ENCODE measurements at regions not wholly inside any gene's neighbourhood (a gene's known extent, or its start where the extent isn't known, plus 50 kb on each side); places are given as distances from the start of the nearest gene placed in this dataset.
A peak's percentile ranks its signal among the peaks of the same experiment; 100 is the strongest.
"Not testable (repeated sequence)": the region's sequence is repeated elsewhere in the genome, so short reads cannot be mapped to it uniquely, and the experiment has no call there.

- DNase-seq (ENCODE audit: extremely low read depth, low read depth): no peak
- TF ChIP-seq, protein P1, sequence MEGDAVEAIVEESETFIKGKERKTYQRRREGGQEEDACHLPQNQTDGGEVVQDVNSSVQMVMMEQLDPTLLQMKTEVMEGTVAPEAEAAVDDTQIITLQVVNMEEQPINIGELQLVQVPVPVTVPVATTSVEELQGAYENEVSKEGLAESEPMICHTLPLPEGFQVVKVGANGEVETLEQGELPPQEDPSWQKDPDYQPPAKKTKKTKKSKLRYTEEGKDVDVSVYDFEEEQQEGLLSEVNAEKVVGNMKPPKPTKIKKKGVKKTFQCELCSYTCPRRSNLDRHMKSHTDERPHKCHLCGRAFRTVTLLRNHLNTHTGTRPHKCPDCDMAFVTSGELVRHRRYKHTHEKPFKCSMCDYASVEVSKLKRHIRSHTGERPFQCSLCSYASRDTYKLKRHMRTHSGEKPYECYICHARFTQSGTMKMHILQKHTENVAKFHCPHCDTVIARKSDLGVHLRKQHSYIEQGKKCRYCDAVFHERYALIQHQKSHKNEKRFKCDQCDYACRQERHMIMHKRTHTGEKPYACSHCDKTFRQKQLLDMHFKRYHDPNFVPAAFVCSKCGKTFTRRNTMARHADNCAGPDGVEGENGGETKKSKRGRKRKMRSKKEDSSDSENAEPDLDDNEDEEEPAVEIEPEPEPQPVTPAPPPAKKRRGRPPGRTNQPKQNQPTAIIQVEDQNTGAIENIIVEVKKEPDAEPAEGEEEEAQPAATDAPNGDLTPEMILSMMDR (IDR thresholded peaks at IDR 0.05; ENCODE audit: low read depth, low read length): no peak
These were observed 331.8 kb upstream of the RBMS1 start for GRCh38 chr2:160825433-160825832.

DNA sequence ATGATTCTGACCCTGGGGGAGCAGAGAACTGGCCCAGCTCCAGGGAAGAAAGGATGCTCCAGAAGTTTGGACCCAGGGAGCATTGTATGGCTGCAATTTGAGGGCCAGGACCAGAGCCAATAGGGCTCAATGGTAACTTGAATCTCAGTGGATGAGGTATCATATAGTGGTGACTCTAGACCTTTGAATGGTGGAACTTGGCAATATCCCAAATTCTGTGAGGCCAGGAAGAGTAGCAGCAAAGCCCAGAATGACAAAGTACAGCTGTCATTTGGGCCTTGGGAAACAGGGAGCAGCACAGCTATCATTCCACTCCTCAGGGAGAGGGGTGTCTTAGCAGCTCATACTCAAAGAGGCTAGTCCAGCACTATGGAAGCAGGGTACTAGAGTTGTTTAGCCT is 332.9 kb upstream of the RBMS1 start:
- TF ChIP-seq, protein P1 (IDR thresholded peaks at IDR 0.05; ENCODE audit: low read depth, low read length): no peak
- DNase-seq (ENCODE audit: extremely low read depth, low read depth): no peak

GRCh38 chr2:160828076-160828475 is 332.2 kb upstream of the TANK start:
- TF ChIP-seq, protein P1 (IDR thresholded peaks at IDR 0.05; ENCODE audit: low read depth, low read length): no peak
- no peak for DNase-seq (ENCODE audit: extremely low read depth, low read depth)

DNA sequence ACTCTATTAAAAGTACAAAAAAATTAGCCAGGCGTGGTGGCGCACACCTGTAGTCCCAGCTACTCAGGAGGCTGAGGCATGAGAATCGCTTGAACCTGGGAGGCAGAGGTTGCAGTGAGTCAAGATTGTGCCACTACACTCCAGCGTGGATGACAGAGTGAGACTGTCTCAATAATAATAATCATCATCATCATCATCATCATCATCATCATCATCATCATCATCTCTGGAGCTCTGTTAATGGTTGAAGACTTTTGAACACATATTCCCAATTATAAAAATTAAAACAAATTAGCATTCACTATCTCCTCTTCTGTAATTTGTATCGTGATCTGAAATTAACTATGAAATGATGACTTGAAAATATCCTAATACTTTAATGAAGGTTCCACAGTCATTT is 327.8 kb upstream of the TANK start:
- DNase-seq (ENCODE audit: extremely low read depth, low read depth): not testable (repeated sequence)

GRCh38 chr2:160835166-160835565 is 325.1 kb upstream of the TANK start:
- TF ChIP-seq, protein P1 (IDR thresholded peaks at IDR 0.05; ENCODE audit: low read depth, low read length): no peak
- DNase-seq (ENCODE audit: extremely low read depth, low read depth): no peak

GRCh38 chr2:160836755-160837154 is 323.5 kb upstream of the TANK start:
- TF ChIP-seq, protein P1 (IDR thresholded peaks at IDR 0.05; ENCODE audit: low read depth, low read length): no peak
- peak; percentile 83 for DNase-seq (ENCODE audit: extremely low read depth, low read depth)

DNA sequence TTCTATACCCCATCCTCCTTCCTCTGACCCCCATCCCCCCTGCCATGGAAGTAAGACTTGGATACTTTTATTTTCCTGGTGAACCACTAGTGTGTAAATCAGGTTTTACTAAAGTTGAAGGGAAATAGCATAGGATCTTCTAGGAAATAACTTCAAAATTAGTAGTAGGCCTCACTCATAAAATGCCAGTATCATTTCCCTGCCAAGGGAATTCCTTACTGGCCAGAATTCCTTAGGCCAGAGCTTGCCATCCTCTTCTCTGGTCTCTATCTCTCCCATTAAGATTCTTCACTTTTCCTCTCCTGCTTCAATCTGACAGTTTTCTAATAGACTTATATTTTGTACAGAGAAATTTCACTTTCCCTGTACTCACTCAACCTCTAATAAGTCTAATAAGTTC is 322.8 kb upstream of the TANK start:
- TF ChIP-seq, protein P1 (IDR thresholded peaks at IDR 0.05; ENCODE audit: low read depth, low read length): no peak
- no peak for DNase-seq (ENCODE audit: extremely low read depth, low read depth)

- DNase-seq (ENCODE audit: extremely low read depth, low read depth): no peak
- TF ChIP-seq, protein P1 (IDR thresholded peaks at IDR 0.05; ENCODE audit: low read depth, low read length): no peak
These were observed 322.1 kb upstream of the TANK start for GRCh38 chr2:160838147-160838546.
